ENCODE measurements at regions not wholly inside any gene's neighbourhood (a gene's known extent, or its start where the extent isn't known, plus 50 kb on each side); places are given as distances from the start of the nearest gene placed in this dataset.

DNA sequence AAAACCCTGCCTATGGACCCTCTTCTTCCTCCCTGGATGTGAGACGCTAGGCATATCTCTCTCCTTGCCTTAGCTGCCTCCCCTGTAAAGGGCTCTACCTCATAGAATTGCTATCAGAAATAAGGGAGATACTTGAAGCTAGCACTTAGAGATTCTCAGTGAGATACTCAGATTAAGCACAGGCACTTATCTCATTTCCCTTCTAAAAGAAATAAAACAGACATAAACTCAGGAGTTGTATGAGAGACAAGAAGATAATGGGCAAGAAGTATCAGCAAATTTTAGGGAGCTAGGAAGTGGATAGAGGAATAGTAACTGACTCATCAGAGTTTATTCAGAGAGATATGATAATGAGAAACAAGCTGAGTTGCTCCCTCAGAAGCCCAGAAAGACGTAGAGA, 131.0 kb downstream of the SP3 start:
- H3K18ac ChIP-seq (ENCODE audit: extremely low read depth, low read length) = no peak overlapping the region
- H2BK5ac ChIP-seq (ENCODE audit: low read depth, low read length) = no peak overlapping the region
- no peak overlapping the region for H2BK120ac ChIP-seq (replicated peaks; ENCODE audit: low read depth, low read length)
- H3K4me3 ChIP-seq (ENCODE audit: extremely low read depth in 1 of 4, insufficient read depth in 2 of 4, low read depth in 3 of 4, low read length in 4 of 4) = no peak overlapping the region
- no peaks in the 10 kb centered on the region for H4K20me1 ChIP-seq (replicated peaks in 1 of 2; ENCODE audit: control insufficient read depth in 1 of 2, insufficient read depth in 2 of 2, low read length in 2 of 2)
- ChIA-PET POLR2A (ENCODE audit: partially characterized antibody) (no interaction called here), CTCF (ENCODE audit: partially characterized antibody) (no interaction called here)
- H4K8ac ChIP-seq (ENCODE audit: extremely low read depth, insufficient read depth, low read length) = no peak overlapping the region
- H3K56ac ChIP-seq (replicated peaks; ENCODE audit: insufficient read length, low read depth, low read length) = no peak overlapping the region
- no peaks in the 10 kb centered on the region; a peak in 1 of 7 replicates for H3K27me3 ChIP-seq (replicated peaks in 1 of 4; ENCODE audit: control insufficient read depth in 3 of 4, extremely low read depth in 1 of 4, insufficient read depth in 3 of 4, low read length in 3 of 4)
- no peak overlapping the region for H2BK15ac ChIP-seq (ENCODE audit: low read length)
- no peaks in the 10 kb centered on the region for H3K36me3 ChIP-seq (ENCODE audit: control insufficient read depth in 2 of 4, insufficient read depth in 4 of 4, low read length in 3 of 4)
- H3K23ac ChIP-seq (ENCODE audit: insufficient read length) = no peak overlapping the region
- H4K5ac ChIP-seq (ENCODE audit: insufficient read length, low read depth, low read length) = no peak overlapping the region
- no peaks in the 10 kb centered on the region for H3K4me1 ChIP-seq (replicated peaks in 1 of 4; ENCODE audit: control insufficient read depth in 3 of 4, insufficient read depth in 4 of 4, low read length in 3 of 4)
- H3K79me1 ChIP-seq (ENCODE audit: low read depth, low read length) = no peaks in the 10 kb centered on the region
- no peak overlapping the region for H3K27ac ChIP-seq (ENCODE audit: low read depth, low read length)
- no peak overlapping the region for H3K4ac ChIP-seq (replicated peaks; ENCODE audit: insufficient read length, low read depth, low read length)
- H4K91ac ChIP-seq (replicated peaks; ENCODE audit: insufficient read length, low read length) = no peak overlapping the region
- no peak overlapping the region for H2BK20ac ChIP-seq (ENCODE audit: low read length)
- H3K23me2 ChIP-seq (ENCODE audit: low read depth, low read length) = no peaks in the 10 kb centered on the region
- H2BK12ac ChIP-seq (ENCODE audit: low read depth, low read length) = no peak overlapping the region
- WGBS, 2 experiments (ENCODE audit: extremely low coverage in 1 of 2, insufficient coverage in 1 of 2, insufficient read length in 1 of 2, insufficient replicate concordance in 2 of 2, low coverage in 1 of 2, low lambda C conversion rate in 2 of 2, missing lambda C conversion rate in 1 of 2) = 97% methylated on average over 2 of the region's 2 CpGs; no CpG with 5 or more reads in 1 of the 2 experiments
- no peak overlapping the region for H2AFZ ChIP-seq (ENCODE audit: low read length)
- H3K14ac ChIP-seq (ENCODE audit: insufficient read length) = no peak overlapping the region
- H2AK5ac ChIP-seq (ENCODE audit: low read depth, low read length) = no peak overlapping the region
- DNase-seq (ENCODE audit: low read depth in 1 of 2, low spot score in 2 of 2) = no peak
- 0 out of 4 replicates have a peak, but pooled peaks cover 0 to 2% of the 10 kb centered on the region in 2 experiments for H3K9me3 ChIP-seq (ENCODE audit: insufficient read depth in 2 of 2, low read depth in 1 of 2, low read length in 1 of 2)
- no peak for FAIRE-seq
- H3K79me2 ChIP-seq (ENCODE audit: control insufficient read depth in 1 of 2, insufficient read depth in 2 of 2, low read length in 2 of 2) = no peaks in the 10 kb centered on the region
- no peak overlapping the region for H3K4me2 ChIP-seq (ENCODE audit: insufficient read depth in 1 of 2, low read depth in 2 of 2, low read length in 2 of 2)
- no peak overlapping the region for H3K9ac ChIP-seq (replicated peaks in 1 of 4; ENCODE audit: extremely low read depth in 1 of 4, low read depth in 3 of 4, low read length in 3 of 4)
- TF ChIP-seq SP4 (IDR thresholded peaks at IDR 0.05; ENCODE audit: low read length) = no peak
- TF ChIP-seq MAFK (IDR thresholded peaks at IDR 0.05; ENCODE audit: low read depth, low read length) = no peak
- no peak for TF ChIP-seq BRCA1 (IDR thresholded peaks at IDR 0.05; ENCODE audit: low read depth, low read length)
- TF ChIP-seq HDAC2 (IDR thresholded peaks at IDR 0.05; ENCODE audit: borderline replicate concordance in 1 of 2, low read depth in 2 of 2, low read length in 2 of 2) = no peak
- no peak for TF ChIP-seq TAF7 (optimal IDR thresholded peaks at IDR 0.05; ENCODE audit: borderline replicate concordance, low read depth, low read length)
- TF ChIP-seq TCF12 (IDR thresholded peaks at IDR 0.05; ENCODE audit: low read depth, low read length) = no peak
- TF ChIP-seq JUN (IDR thresholded peaks at IDR 0.05; ENCODE audit: low read depth, low read length) = no peak
- no peak for TF ChIP-seq POLR2A (IDR thresholded peaks at IDR 0.05; ENCODE audit: control extremely low read depth in 1 of 2, low read depth in 2 of 2, low read length in 2 of 2)
- TF ChIP-seq RAD21 (IDR thresholded peaks at IDR 0.05 in 1 of 2, conservative IDR thresholded peaks at IDR 0.05 in 1 of 2; ENCODE audit: low read depth in 2 of 2, low read length in 2 of 2) = no peak
- TF ChIP-seq GTF2F1 (IDR thresholded peaks at IDR 0.05; ENCODE audit: borderline replicate concordance, low read depth, low read length) = no peak
- TF ChIP-seq ZNF274 (IDR thresholded peaks at IDR 0.05; ENCODE audit: borderline replicate concordance, extremely low read depth, low read length) = no peak
- TF ChIP-seq NRF1 (IDR thresholded peaks at IDR 0.05; ENCODE audit: low read depth, low read length) = no peak
- no peak for TF ChIP-seq TBP (IDR thresholded peaks at IDR 0.05; ENCODE audit: low read depth, low read length)
- no peak for TF ChIP-seq TAF1 (IDR thresholded peaks at IDR 0.05; ENCODE audit: low read depth, low read length)
